WTC11 (cell line): ENCODE measurements at regions not wholly inside any gene's neighbourhood (a gene's known extent, or its start where the extent isn't known, plus 50 kb on each side); places are given as distances from the start of the nearest gene placed in this dataset.

Experiments
- ATAC-seq: fragments of 200-7000 bp; cut with Tn5 transposase; 2 replicates; pipeline ENCODE4 v1.10.0; 2021; ENCODE audit warnings: mild to moderate bottlenecking, moderate library complexity
- CTCF ChIA-PET: fragments of 300-600 bp; sonication (Branson Sonifier 250); formaldehyde crosslinking; loops from one replicate; lab custom pipeline; 2021; ENCODE audit warnings: antibody characterized with exemption; lab: Charles Lee
- POLR2A ChIA-PET: fragments of 350-600 bp; sonication (Branson Sonifier 250); formaldehyde crosslinking; loops from one replicate; lab custom pipeline; 2021; ENCODE audit warnings: antibody characterized with exemption; lab: Charles Lee
- DNase-seq: peaks from one replicate; pipeline ENCODE4 v3.0.0; 2021; ENCODE audit warnings: low spot score
- H3K27ac Mint-ChIP-seq: 2 replicates; pipeline ENCODE4 v1.8.0; 2021; ENCODE audit warnings: mixed read lengths
- H3K27me3 Mint-ChIP-seq: 2 replicates; pipeline ENCODE4 v1.8.0; 2021; ENCODE audit warnings: low read depth, mild to moderate bottlenecking, moderate library complexity, mixed read lengths
- H3K36me3 Mint-ChIP-seq: 2 replicates; pipeline ENCODE4 v1.8.0; 2021; ENCODE audit warnings: mixed read lengths
- H3K4me1 Mint-ChIP-seq: 2 replicates; pipeline ENCODE4 v1.8.0; 2022; ENCODE audit warnings: mixed read lengths
- H3K4me3 Mint-ChIP-seq: 2 replicates; pipeline ENCODE4 v1.8.0; 2021; ENCODE audit warnings: mild to moderate bottlenecking, moderate library complexity, mixed read lengths
- H3K9me3 Mint-ChIP-seq: 2 replicates; pipeline ENCODE4 v1.8.0; 2021; ENCODE audit warnings: mixed read lengths
- ATF1 ChIP-seq: sonication (generic); formaldehyde crosslinking; IDR thresholded peaks from 2 replicates; pipeline ENCODE4 v1.8.1; 2023; ENCODE audit warnings: mild to moderate bottlenecking, moderate library complexity, missing genetic modification reagents
- CBFB ChIP-seq: sonication (generic); formaldehyde crosslinking; IDR thresholded peaks from 2 replicates; pipeline ENCODE4 v1.8.1; 2022; ENCODE audit warnings: mild to moderate bottlenecking, low read depth, missing genetic modification reagents
- CDX4 ChIP-seq: fragments of 250-450 bp; sonication (Bioruptor Pico); IDR thresholded peaks from 2 replicates; pipeline ENCODE4 v1.9.0; 2021; ENCODE audit warnings: moderate library complexity, mild to moderate bottlenecking, inconsistent platforms, borderline replicate concordance
- CREB1 ChIP-seq: sonication (generic); formaldehyde crosslinking; IDR thresholded peaks from 2 replicates; pipeline ENCODE4 v1.8.0; 2023; ENCODE audit warnings: mild to moderate bottlenecking, missing genetic modification reagents
- CTCF ChIP-seq: fragments of 200-600 bp; IDR thresholded peaks from 2 replicates; pipeline ENCODE4 v1.8.0; 2022; ENCODE audit warnings: antibody characterized with exemption
- E2F4 ChIP-seq: sonication (generic); formaldehyde crosslinking; IDR thresholded peaks from 2 replicates; pipeline ENCODE4 v1.8.1; 2022; ENCODE audit warnings: low read depth, mild to moderate bottlenecking, moderate library complexity, missing genetic modification reagents, borderline replicate concordance
- E2F5 ChIP-seq: sonication (generic); formaldehyde crosslinking; IDR thresholded peaks from 2 replicates; pipeline ENCODE4 v1.8.1; 2022; ENCODE audit warnings: mild to moderate bottlenecking, moderate library complexity, missing genetic modification reagents
- FOXJ3 ChIP-seq: sonication (generic); formaldehyde crosslinking; IDR thresholded peaks from 2 replicates; pipeline ENCODE4 v1.9.0; 2021; ENCODE audit warnings: missing genetic modification reagents, mild to moderate bottlenecking, borderline replicate concordance
- GTF2I ChIP-seq: fragments of 250-450 bp; sonication (Bioruptor Pico); conservative IDR thresholded peaks from 2 replicates; pipeline ENCODE4 v1.4.0; 2021; ENCODE audit warnings: mild to moderate bottlenecking
- HMGXB4 ChIP-seq: sonication (generic); formaldehyde crosslinking; IDR thresholded peaks from 2 replicates; pipeline ENCODE4 v1.8.1; 2023; ENCODE audit warnings: mild to moderate bottlenecking, moderate library complexity, missing genetic modification reagents
- IRF2 ChIP-seq: sonication (generic); formaldehyde crosslinking; IDR thresholded peaks from 2 replicates; pipeline ENCODE4 v1.8.0; 2022; ENCODE audit warnings: low read depth, missing genetic modification reagents, borderline replicate concordance
- MYBL2 ChIP-seq: sonication (generic); formaldehyde crosslinking; IDR thresholded peaks from 2 replicates; pipeline ENCODE4 v1.8.1; 2023; ENCODE audit warnings: mild to moderate bottlenecking, moderate library complexity, missing genetic modification reagents
- NR1H2 ChIP-seq: sonication (generic); formaldehyde crosslinking; IDR thresholded peaks from 2 replicates; pipeline ENCODE4 v1.9.0; 2021; ENCODE audit warnings: mild to moderate bottlenecking, moderate library complexity, missing genetic modification reagents
- OVOL2 ChIP-seq: fragments of 250-450 bp; sonication (Bioruptor Pico); IDR thresholded peaks from 2 replicates; pipeline ENCODE4 v1.9.0; 2021; ENCODE audit warnings: mild to moderate bottlenecking, borderline replicate concordance
- RORB ChIP-seq: fragments of 250-450 bp; sonication (Bioruptor Pico); IDR thresholded peaks from 2 replicates; pipeline ENCODE4 v1.9.0; 2021; ENCODE audit warnings: mild to moderate bottlenecking
- SOX15 ChIP-seq: fragments of 250-450 bp; sonication (Bioruptor Pico); IDR thresholded peaks from 2 replicates; pipeline ENCODE4 v1.9.0; 2021; ENCODE audit warnings: mild to moderate bottlenecking
- TEAD1 ChIP-seq: sonication (generic); formaldehyde crosslinking; IDR thresholded peaks from 2 replicates; pipeline ENCODE4 v1.8.0; 2022; ENCODE audit warnings: mild to moderate bottlenecking, missing genetic modification reagents
- ZNF138 ChIP-seq: sonication (generic); formaldehyde crosslinking; conservative IDR thresholded peaks from 2 replicates; pipeline ENCODE4 v1.8.1; 2022; ENCODE audit warnings: mild to moderate bottlenecking, moderate library complexity, missing genetic modification reagents
- ZNF423 ChIP-seq: fragments of 250-450 bp; sonication (Bioruptor Pico); IDR thresholded peaks from 2 replicates; pipeline ENCODE4 v2.1.2; 2022; ENCODE audit warnings: mild to moderate bottlenecking, moderate library complexity
- ZNF532 ChIP-seq: fragments of 250-450 bp; sonication (Bioruptor Pico); IDR thresholded peaks from 2 replicates; pipeline ENCODE4 v1.9.0; 2021; ENCODE audit warnings: mild to moderate bottlenecking, borderline replicate concordance

GRCh38 chr13:106034201-106034600 is 501.3 kb downstream of the EFNB2 start:
- TF ChIP-seq E2F5 (CRISPR knock-in tag), result no peak
- TF ChIP-seq SOX15 (CRISPR knock-in tag), result no peak
- TF ChIP-seq CBFB (CRISPR knock-in tag), result no peak
- TF ChIP-seq CTCF, result no peak
- TF ChIP-seq FOXJ3 (CRISPR knock-in tag), result no peak
- no peak for TF ChIP-seq MYBL2 (CRISPR knock-in tag)
- no peak for TF ChIP-seq ATF1 (CRISPR knock-in tag)
- no peak for TF ChIP-seq RORB
- TF ChIP-seq ZNF532 (CRISPR knock-in tag), result no peak
- TF ChIP-seq ZNF423 (CRISPR knock-in tag), result no peak
- TF ChIP-seq HMGXB4, result no peak
- no peak for TF ChIP-seq GTF2I (CRISPR knock-in tag)
- TF ChIP-seq NR1H2 (CRISPR knock-in tag), result no peak
- no peak for TF ChIP-seq ZNF138 (CRISPR knock-in tag)
- TF ChIP-seq E2F4 (CRISPR knock-in tag), result no peak
- no peak for TF ChIP-seq CDX4 (CRISPR knock-in tag)
- no peak for TF ChIP-seq IRF2
- no peak for TF ChIP-seq TEAD1 (CRISPR knock-in tag)
- TF ChIP-seq CREB1 (CRISPR knock-in tag), result no peak
- TF ChIP-seq OVOL2 (CRISPR knock-in tag), result no peak
- ChIA-PET CTCF (interaction anchor here (1.2 kb wide), 1 partner anchor 487 kb away, joined by 3 read pairs; no protein-coding TSS in a partner anchor), POLR2A (no interaction called here)
- H3K27ac Mint-ChIP-seq, result no peak overlapping the region
- no peaks in the 10 kb centered on the region for H3K9me3 Mint-ChIP-seq
- DNase-seq, result no peak
- no peak for ATAC-seq
- H3K27me3 Mint-ChIP-seq, result no peaks in the 10 kb centered on the region
- no peak overlapping the region for H3K4me3 Mint-ChIP-seq
- H3K4me1 Mint-ChIP-seq, result no peaks in the 10 kb centered on the region
- no peaks in the 10 kb centered on the region for H3K36me3 Mint-ChIP-seq
